Neural cell (in vitro differentiated cells): ENCODE measurements at regions not wholly inside any gene's neighbourhood (a gene's known extent, or its start where the extent isn't known, plus 50 kb on each side); places are given as distances from the start of the nearest gene placed in this dataset.

Source experiments
- H2AFZ ChIP-seq: fragments of 200-600, 300-800 bp; sonication (generic), shearing (Covaris generic); 2 replicates; pipeline ENCODE4 v1.6.0; 2014; ENCODE audit warnings: low read depth, mild to moderate bottlenecking, antibody characterized with exemption, low read length, moderate library complexity
- H3F3A ChIP-seq: fragments of 200-600 bp; shearing (Covaris generic); 2 replicates; pipeline ENCODE4 v1.6.1; 2016; ENCODE audit warnings: mild to moderate bottlenecking, moderate library complexity, mixed read lengths, antibody characterized with exemption, low read length; ENCODE audit not compliant: insufficient read depth, poor library complexity, severe bottlenecking
- H3K27ac ChIP-seq: fragments of 200-600, 300-800 bp; sonication (generic), shearing (Covaris generic); 2 replicates; pipeline ENCODE4 v1.5.1; 2014; ENCODE audit warnings: mild to moderate bottlenecking, low read length, moderate library complexity
- H3K27me3 ChIP-seq: fragments of 300-800, 200-600 bp; sonication (generic), shearing (Covaris generic); 2 replicates; pipeline ENCODE4 v1.6.0; 2014; ENCODE audit warnings: mild to moderate bottlenecking, low read depth, low read length, moderate library complexity; ENCODE audit not compliant: insufficient read depth
- H3K36me3 ChIP-seq: fragments of 300-800, 200-600 bp; sonication (generic), shearing (Covaris generic); 2 replicates; pipeline ENCODE4 v1.5.1; 2014; ENCODE audit warnings: mild to moderate bottlenecking, antibody characterized with exemption, low read length, moderate library complexity; ENCODE audit not compliant: insufficient read depth
- H3K4me2 ChIP-seq: fragments of 300-800, 200-600 bp; sonication (generic), shearing (Covaris generic); 2 replicates; pipeline ENCODE4 v1.6.0; 2014; ENCODE audit warnings: mild to moderate bottlenecking, low read length
- H3K4me3 ChIP-seq: fragments of 300-800, 200-600 bp; sonication (generic), shearing (Covaris generic); 2 replicates; pipeline ENCODE4 v1.5.1; 2014; ENCODE audit warnings: mild to moderate bottlenecking, low read length, moderate library complexity
- H3K79me2 ChIP-seq: fragments of 200-600 bp; shearing (Covaris generic); replicated peaks from 2 replicates; pipeline ENCODE4 v1.6.0; 2014; ENCODE audit warnings: mild to moderate bottlenecking, low read length, moderate library complexity; ENCODE audit not compliant: insufficient read depth
- H3K9ac ChIP-seq: fragments of 300-800, 200-600 bp; sonication (generic), shearing (Covaris generic); 2 replicates; pipeline ENCODE4 v1.6.1; 2016; ENCODE audit warnings: mild to moderate bottlenecking, low read length, mixed read lengths
- H3K9me2 ChIP-seq: fragments of 200-600 bp; shearing (Covaris generic); 2 replicates; pipeline ENCODE4 v1.6.1; 2016; ENCODE audit warnings: mild to moderate bottlenecking, low read length, mixed read lengths; ENCODE audit not compliant: insufficient read depth
- H3K9me3 ChIP-seq: fragments of 200-600, 300-800 bp; sonication (generic), shearing (Covaris generic); 2 replicates; pipeline ENCODE4 v1.6.1; 2016; ENCODE audit warnings: mild to moderate bottlenecking, mixed run types, low read length, moderate library complexity, mixed read lengths
- H4K20me1 ChIP-seq: fragments of 200-600 bp; shearing (Covaris generic); 2 replicates; pipeline ENCODE4 v1.6.1; 2016; ENCODE audit warnings: mild to moderate bottlenecking, mixed run types; ENCODE audit not compliant: insufficient read depth
- EP300 ChIP-seq: fragments of 450-650 bp; conservative IDR thresholded peaks from 2 replicates; pipeline ENCODE4 v1.6.1; 2014; ENCODE audit warnings: antibody characterized with exemption, mild to moderate bottlenecking, moderate library complexity; ENCODE audit not compliant: poor library complexity, severe bottlenecking
- EZH2 ChIP-seq: fragments of 200-600, 300-800 bp; shearing (Covaris generic), sonication (generic); IDR thresholded peaks from 2 replicates; pipeline ENCODE4 v1.6.1; 2014; ENCODE audit warnings: antibody characterized with exemption, low read length, borderline replicate concordance, mild to moderate bottlenecking; ENCODE audit not compliant: insufficient read depth, poor library complexity, severe bottlenecking
- MXI1 ChIP-seq: fragments of 450-650 bp; conservative IDR thresholded peaks from 2 replicates; pipeline ENCODE4 v1.6.1; 2014; ENCODE audit warnings: antibody characterized with exemption, mild to moderate bottlenecking; ENCODE audit not compliant: poor library complexity, severe bottlenecking
- POLR2AphosphoS5 ChIP-seq: IDR thresholded peaks from 2 replicates; pipeline ENCODE4 v1.6.1; 2012
- RAD21 ChIP-seq: fragments of 450-650 bp; conservative IDR thresholded peaks from 2 replicates; pipeline ENCODE4 v1.6.1; 2014; ENCODE audit warnings: antibody characterized with exemption, mild to moderate bottlenecking, moderate library complexity
- REST ChIP-seq: IDR thresholded peaks from 2 replicates; pipeline ENCODE4 v1.6.1; 2012; ENCODE audit warnings: borderline replicate concordance
- SMC3 ChIP-seq: fragments of 450-650 bp; conservative IDR thresholded peaks from 2 replicates; pipeline ENCODE4 v1.6.1; 2014; ENCODE audit warnings: antibody characterized with exemption, mild to moderate bottlenecking, moderate library complexity; ENCODE audit not compliant: poor library complexity
- TAF1 ChIP-seq: IDR thresholded peaks from 2 replicates; pipeline ENCODE4 v1.6.1; 2012; ENCODE audit warnings: low read depth
- TF ChIP-seq, protein P1 (sequence below): fragments of 450-650 bp; IDR thresholded peaks from 2 replicates; pipeline ENCODE4 v1.5.1; 2014; ENCODE audit warnings: antibody characterized with exemption, mild to moderate bottlenecking, moderate library complexity; ENCODE audit not compliant: poor library complexity, severe bottlenecking

- Histone ChIP-seq H3K4me3 (no peak overlapping the region), H3F3A (no peaks in the 10 kb centered on the region), H3K79me2 (no peaks in the 10 kb centered on the region), H3K27ac (no peak overlapping the region), H3K4me2 (no peak overlapping the region), H3K9me3 (no peaks in the 10 kb centered on the region), H2AFZ (no peak overlapping the region), H3K36me3 (no peaks in the 10 kb centered on the region), H4K20me1 (no peaks in the 10 kb centered on the region), H3K27me3 (no peaks in the 10 kb centered on the region), H3K9me2 (no peaks in the 10 kb centered on the region), H3K9ac (no peak overlapping the region)
- TF ChIP-seq TAF1 = no peak
- TF ChIP-seq SMC3 = no peak
- no peak for TF ChIP-seq REST
- no peak for TF ChIP-seq EZH2
- no peak for TF ChIP-seq MXI1
- no peak for TF ChIP-seq RAD21
- TF ChIP-seq, protein P1, sequence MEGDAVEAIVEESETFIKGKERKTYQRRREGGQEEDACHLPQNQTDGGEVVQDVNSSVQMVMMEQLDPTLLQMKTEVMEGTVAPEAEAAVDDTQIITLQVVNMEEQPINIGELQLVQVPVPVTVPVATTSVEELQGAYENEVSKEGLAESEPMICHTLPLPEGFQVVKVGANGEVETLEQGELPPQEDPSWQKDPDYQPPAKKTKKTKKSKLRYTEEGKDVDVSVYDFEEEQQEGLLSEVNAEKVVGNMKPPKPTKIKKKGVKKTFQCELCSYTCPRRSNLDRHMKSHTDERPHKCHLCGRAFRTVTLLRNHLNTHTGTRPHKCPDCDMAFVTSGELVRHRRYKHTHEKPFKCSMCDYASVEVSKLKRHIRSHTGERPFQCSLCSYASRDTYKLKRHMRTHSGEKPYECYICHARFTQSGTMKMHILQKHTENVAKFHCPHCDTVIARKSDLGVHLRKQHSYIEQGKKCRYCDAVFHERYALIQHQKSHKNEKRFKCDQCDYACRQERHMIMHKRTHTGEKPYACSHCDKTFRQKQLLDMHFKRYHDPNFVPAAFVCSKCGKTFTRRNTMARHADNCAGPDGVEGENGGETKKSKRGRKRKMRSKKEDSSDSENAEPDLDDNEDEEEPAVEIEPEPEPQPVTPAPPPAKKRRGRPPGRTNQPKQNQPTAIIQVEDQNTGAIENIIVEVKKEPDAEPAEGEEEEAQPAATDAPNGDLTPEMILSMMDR = no peak
- TF ChIP-seq POLR2AphosphoS5 = no peak
- no peak for TF ChIP-seq EP300
Measured at GRCh38 chr19:31961191-31961590, 384.2 kb upstream of the ZNF507 start.

- H3K27ac ChIP-seq = no peak overlapping the region
- H3K4me3 ChIP-seq = no peak overlapping the region
- H3K36me3 ChIP-seq = no peaks in the 10 kb centered on the region
- no peaks in the 10 kb centered on the region for H3K9me3 ChIP-seq
- no peak for TF ChIP-seq SMC3
- TF ChIP-seq EZH2 = no peak
- no peak for TF ChIP-seq RAD21
- no peak for TF ChIP-seq TAF1
- TF ChIP-seq POLR2AphosphoS5 = no peak
- TF ChIP-seq REST = no peak
- no peak for TF ChIP-seq EP300
- TF ChIP-seq MXI1 = no peak
- TF ChIP-seq, protein P1 = no peak
- H4K20me1 ChIP-seq = no peaks in the 10 kb centered on the region
- H3K27me3 ChIP-seq = no peaks in the 10 kb centered on the region
- H3K79me2 ChIP-seq = no peaks in the 10 kb centered on the region
- no peak overlapping the region for H3K9ac ChIP-seq
- no peak overlapping the region for H3K4me2 ChIP-seq
- H3K9me2 ChIP-seq = no peaks in the 10 kb centered on the region
- no peaks in the 10 kb centered on the region for H3F3A ChIP-seq
- no peak overlapping the region for H2AFZ ChIP-seq
Measured at GRCh38 chr19:31961667-31962066, 383.7 kb upstream of the ZNF507 start.
